ENCODE measurements at regions not wholly inside any gene's neighbourhood (a gene's known extent, or its start where the extent isn't known, plus 50 kb on each side); places are given as distances from the start of the nearest gene placed in this dataset.

GRCh38 chr17:74055508-74056160 is 147.8 kb upstream of the RPL38 start:
- POLR2A ChIA-PET, result no interaction called here
- H3K4me1 ChIP-seq (ENCODE audit: control insufficient read depth in 1 of 2, extremely low read depth in 1 of 2, insufficient read depth in 2 of 2, low read length in 2 of 2), result no peaks in the 10 kb centered on the region
- no peak overlapping the region for H3K4me3 ChIP-seq (ENCODE audit: control insufficient read depth in 1 of 2, extremely low read depth in 1 of 2, low read length in 1 of 2)
- no peak overlapping the region for H3K27ac ChIP-seq (ENCODE audit: low read length)
- Mint-ChIP-seq H3K4me1 (no peaks in the 10 kb centered on the region), H3K4me3 (no peak overlapping the region), H3K36me3 (no peaks in the 10 kb centered on the region), H3K27me3 (peaks cover 40 to 61% of the 10 kb centered on the region in 2 donors), H3K27ac (no peak overlapping the region), H3K9me3 (no peaks in the 10 kb centered on the region)
- H3K9me3 ChIP-seq, result no peaks in the 10 kb centered on the region
- DNase-seq (no peak), ATAC-seq (replicated peaks in 1 of 4) (no peak)
- peaks cover 0 to 37% of the 10 kb centered on the region in 2 experiments for H3K27me3 ChIP-seq (replicated peaks in 1 of 2; ENCODE audit: control insufficient read depth in 2 of 2, extremely low read depth in 1 of 2, insufficient read depth in 2 of 2, low read length in 1 of 2)
- H3K36me3 ChIP-seq (ENCODE audit: control insufficient read depth in 2 of 2, extremely low read depth in 1 of 2, insufficient read depth in 1 of 2, low read length in 1 of 2), result no peaks in the 10 kb centered on the region
- CTCF ChIA-PET, result no interaction called here
- 71% methylated on average over 9 of the region's 11 CpGs for WGBS (ENCODE audit: insufficient coverage)

GRCh38 chr17:74059479-74060240 is 143.8 kb upstream of the RPL38 start:
- ATAC-seq (replicated peaks in 1 of 4) (no peak), DNase-seq (no peak)
- ChIA-PET CTCF (no interaction called here), POLR2A (no interaction called here)
- Histone ChIP-seq H3K4me1 (ENCODE audit: control insufficient read depth in 1 of 2, extremely low read depth in 1 of 2, insufficient read depth in 2 of 2, low read length in 2 of 2) (no peaks in the 10 kb centered on the region), H3K9me3 (no peaks in the 10 kb centered on the region), H3K4me3 (ENCODE audit: control insufficient read depth in 1 of 2, extremely low read depth in 1 of 2, low read length in 1 of 2) (no peak overlapping the region), H3K27me3 (replicated peaks in 1 of 2; ENCODE audit: control insufficient read depth in 2 of 2, extremely low read depth in 1 of 2, insufficient read depth in 2 of 2, low read length in 1 of 2) (peaks cover 0 to 33% of the 10 kb centered on the region in 2 experiments), H3K27ac (ENCODE audit: low read length) (no peak overlapping the region), H3K36me3 (ENCODE audit: control insufficient read depth in 2 of 2, extremely low read depth in 1 of 2, insufficient read depth in 1 of 2, low read length in 1 of 2) (no peaks in the 10 kb centered on the region)
- 20% methylated on average over 1 of the region's 4 CpGs for WGBS (ENCODE audit: insufficient coverage)
- H3K4me1 Mint-ChIP-seq, result no peaks in the 10 kb centered on the region
- H3K36me3 Mint-ChIP-seq, result no peaks in the 10 kb centered on the region
- H3K4me3 Mint-ChIP-seq, result no peak overlapping the region
- H3K27me3 Mint-ChIP-seq, result peaks cover 25 to 47% of the 10 kb centered on the region in 2 donors
- H3K27ac Mint-ChIP-seq, result no peak overlapping the region
- no peaks in the 10 kb centered on the region for H3K9me3 Mint-ChIP-seq

- H3K9me3 Mint-ChIP-seq, result no peaks in the 10 kb centered on the region
- DNase-seq (no peak), ATAC-seq (replicated peaks in 1 of 4) (no peak)
- no peak overlapping the region for H3K27ac Mint-ChIP-seq
- 31% methylated on average over 2 of the region's 5 CpGs for WGBS (ENCODE audit: insufficient coverage)
- H3K36me3 Mint-ChIP-seq, result no peaks in the 10 kb centered on the region
- H3K9me3 ChIP-seq, result no peaks in the 10 kb centered on the region
- ChIA-PET CTCF (no interaction called here), POLR2A (no interaction called here)
- no peaks in the 10 kb centered on the region for H3K4me1 ChIP-seq (ENCODE audit: control insufficient read depth in 1 of 2, extremely low read depth in 1 of 2, insufficient read depth in 2 of 2, low read length in 2 of 2)
- H3K27me3 Mint-ChIP-seq, result peaks cover 19 to 37% of the 10 kb centered on the region in 2 donors
- H3K27ac ChIP-seq (ENCODE audit: low read length), result no peak overlapping the region
- no peak overlapping the region for H3K4me3 ChIP-seq (ENCODE audit: control insufficient read depth in 1 of 2, extremely low read depth in 1 of 2, low read length in 1 of 2)
- H3K4me1 Mint-ChIP-seq, result no peaks in the 10 kb centered on the region
- H3K36me3 ChIP-seq (ENCODE audit: control insufficient read depth in 2 of 2, extremely low read depth in 1 of 2, insufficient read depth in 1 of 2, low read length in 1 of 2), result no peaks in the 10 kb centered on the region
- no peak overlapping the region for H3K4me3 Mint-ChIP-seq
- H3K27me3 ChIP-seq (replicated peaks in 1 of 2; ENCODE audit: control insufficient read depth in 2 of 2, extremely low read depth in 1 of 2, insufficient read depth in 2 of 2, low read length in 1 of 2), result peaks cover 0 to 27% of the 10 kb centered on the region in 2 experiments
Measured at GRCh38 chr17:74061758-74062157, 141.7 kb upstream of the RPL38 start.

- Mint-ChIP-seq H3K9me3 (no peaks in the 10 kb centered on the region), H3K27ac (no peak overlapping the region), H3K27me3 (peaks cover 14 to 33% of the 10 kb centered on the region in 2 donors), H3K4me1 (no peaks in the 10 kb centered on the region), H3K36me3 (no peaks in the 10 kb centered on the region), H3K4me3 (no peak overlapping the region)
- no peak overlapping the region for H3K4me3 ChIP-seq (ENCODE audit: control insufficient read depth in 1 of 2, extremely low read depth in 1 of 2, low read length in 1 of 2)
- H3K36me3 ChIP-seq (ENCODE audit: control insufficient read depth in 2 of 2, extremely low read depth in 1 of 2, insufficient read depth in 1 of 2, low read length in 1 of 2), result no peaks in the 10 kb centered on the region
- ATAC-seq (replicated peaks in 1 of 4) (no peak), DNase-seq (no peak)
- H3K9me3 ChIP-seq, result no peaks in the 10 kb centered on the region
- H3K4me1 ChIP-seq (ENCODE audit: control insufficient read depth in 1 of 2, extremely low read depth in 1 of 2, insufficient read depth in 2 of 2, low read length in 2 of 2), result no peaks in the 10 kb centered on the region
- POLR2A ChIA-PET, result no interaction called here
- H3K27ac ChIP-seq (ENCODE audit: low read length), result no peak overlapping the region
- no CpG with 5 or more reads among the region's 3 CpGs for WGBS (ENCODE audit: insufficient coverage)
- H3K27me3 ChIP-seq (replicated peaks in 1 of 2; ENCODE audit: control insufficient read depth in 2 of 2, extremely low read depth in 1 of 2, insufficient read depth in 2 of 2, low read length in 1 of 2), result peaks cover 0 to 28% of the 10 kb centered on the region in 2 experiments
- CTCF ChIA-PET, result no interaction called here
Measured at GRCh38 chr17:74062234-74062633, 141.2 kb upstream of the RPL38 start.

GRCh38 chr17:74063439-74063838 is 140.0 kb upstream of the RPL38 start:
- no peaks in the 10 kb centered on the region for H3K9me3 Mint-ChIP-seq
- 57% methylated on average over 6 of the region's 10 CpGs for WGBS (ENCODE audit: insufficient coverage)
- no peak overlapping the region for H3K4me3 Mint-ChIP-seq
- peaks cover 0 to 27% of the 10 kb centered on the region in 2 experiments for H3K27me3 ChIP-seq (replicated peaks in 1 of 2; ENCODE audit: control insufficient read depth in 2 of 2, extremely low read depth in 1 of 2, insufficient read depth in 2 of 2, low read length in 1 of 2)
- H3K36me3 ChIP-seq (ENCODE audit: control insufficient read depth in 2 of 2, extremely low read depth in 1 of 2, insufficient read depth in 1 of 2, low read length in 1 of 2), result no peaks in the 10 kb centered on the region
- H3K4me3 ChIP-seq (ENCODE audit: control insufficient read depth in 1 of 2, extremely low read depth in 1 of 2, low read length in 1 of 2), result no peak overlapping the region
- H3K9me3 ChIP-seq, result no peaks in the 10 kb centered on the region
- CTCF ChIA-PET, result no interaction called here
- no peak overlapping the region for H3K27ac Mint-ChIP-seq
- H3K4me1 Mint-ChIP-seq, result no peaks in the 10 kb centered on the region
- no peaks in the 10 kb centered on the region for H3K36me3 Mint-ChIP-seq
- peaks cover 12 to 29% of the 10 kb centered on the region in 2 donors for H3K27me3 Mint-ChIP-seq
- ATAC-seq (replicated peaks in 1 of 4) (no peak), DNase-seq (no peak)
- POLR2A ChIA-PET, result no interaction called here
- no peak overlapping the region for H3K27ac ChIP-seq (ENCODE audit: low read length)
- no peaks in the 10 kb centered on the region for H3K4me1 ChIP-seq (ENCODE audit: control insufficient read depth in 1 of 2, extremely low read depth in 1 of 2, insufficient read depth in 2 of 2, low read length in 2 of 2)

- Mint-ChIP-seq H3K4me3 (no peak overlapping the region), H3K4me1 (no peaks in the 10 kb centered on the region), H3K9me3 (peaks cover 0 to 6% (median 2%) of the 10 kb centered on the region in 3 donors), H3K27me3 (peaks cover 5 to 7% of the 10 kb centered on the region in 2 donors), H3K27ac (no peak overlapping the region), H3K36me3 (no peaks in the 10 kb centered on the region)
- Histone ChIP-seq H3K27me3 (replicated peaks in 1 of 2; ENCODE audit: control insufficient read depth in 2 of 2, extremely low read depth in 1 of 2, insufficient read depth in 2 of 2, low read length in 1 of 2) (peaks cover 0 to 20% of the 10 kb centered on the region in 2 experiments), H3K4me3 (ENCODE audit: control insufficient read depth in 1 of 2, extremely low read depth in 1 of 2, low read length in 1 of 2) (no peak overlapping the region), H3K9me3 (no peaks in the 10 kb centered on the region), H3K36me3 (ENCODE audit: control insufficient read depth in 2 of 2, extremely low read depth in 1 of 2, insufficient read depth in 1 of 2, low read length in 1 of 2) (no peaks in the 10 kb centered on the region), H3K4me1 (ENCODE audit: control insufficient read depth in 1 of 2, extremely low read depth in 1 of 2, insufficient read depth in 2 of 2, low read length in 2 of 2) (no peaks in the 10 kb centered on the region), H3K27ac (ENCODE audit: low read length) (no peak overlapping the region)
- ChIA-PET CTCF (no interaction called here), POLR2A (no interaction called here)
- no peak for ATAC-seq (replicated peaks in 1 of 4)
- 90% methylated on average over 3 of the region's 3 CpGs for WGBS (ENCODE audit: insufficient coverage)
- no peak for DNase-seq
Measured at GRCh38 chr17:74070374-74070773, 133.1 kb upstream of the RPL38 start.
